ENCODE measurements at regions not wholly inside any gene's neighbourhood (a gene's known extent, or its start where the extent isn't known, plus 50 kb on each side); places are given as distances from the start of the nearest gene placed in this dataset.

GRCh38 chr16:7218936-7219335, 113.7 kb upstream of the RBFOX1 start:
- H3K27ac ChIP-seq (ENCODE audit: extremely low read depth, low read depth, low read length), result no peak overlapping the region
- no peak overlapping the region for H3K4me3 ChIP-seq (ENCODE audit: low read depth, low read length)
- H3K9me3 ChIP-seq (ENCODE audit: control insufficient read depth, insufficient read depth, low read depth, low read length), result no peaks in the 10 kb centered on the region
- TF ChIP-seq ZNF121 (tag by site-specific recombination; IDR thresholded peaks at IDR 0.05) (no peak), ZBTB7A (tag by site-specific recombination; IDR thresholded peaks at IDR 0.05; ENCODE audit: low read depth) (no peak), MYNN (tag by site-specific recombination; IDR thresholded peaks at IDR 0.05; ENCODE audit: borderline replicate concordance) (no peak), SCRT1 (tag by site-specific recombination; IDR thresholded peaks at IDR 0.05; ENCODE audit: borderline replicate concordance) (no peak), ZNF350 (tag by site-specific recombination; IDR thresholded peaks at IDR 0.05) (no peak), GLI4 (tag by site-specific recombination; IDR thresholded peaks at IDR 0.05) (no peak), ZNF843 (tag by site-specific recombination; IDR thresholded peaks at IDR 0.05) (no peak), OVOL3 (tag by site-specific recombination; IDR thresholded peaks at IDR 0.05) (no peak), GLIS2 (tag by site-specific recombination; IDR thresholded peaks at IDR 0.05) (no peak), ZNF549 (tag by site-specific recombination; IDR thresholded peaks at IDR 0.05) (no peak), ZNF571 (tag by site-specific recombination; IDR thresholded peaks at IDR 0.05) (no peak), SP7 (tag by site-specific recombination; IDR thresholded peaks at IDR 0.05) (no peak), SETDB1 (IDR thresholded peaks at IDR 0.05; ENCODE audit: insufficient read length, low read length) (no peak), ZNF274 (IDR thresholded peaks at IDR 0.05; ENCODE audit: low read length) (no peak), ZNF274 (tag by site-specific recombination; IDR thresholded peaks at IDR 0.05; ENCODE audit: borderline replicate concordance) (no peak), ZNF404 (tag by site-specific recombination; IDR thresholded peaks at IDR 0.05) (no peak), ZNF423 (tag by site-specific recombination; IDR thresholded peaks at IDR 0.05) (no peak), ZNF132 (tag by site-specific recombination; IDR thresholded peaks at IDR 0.05; ENCODE audit: borderline replicate concordance) (no peak), MEIS1 (CRISPR knock-in tag; IDR thresholded peaks at IDR 0.05; ENCODE audit: borderline replicate concordance) (no peak)
- TF ChIP-seq, protein P1, sequence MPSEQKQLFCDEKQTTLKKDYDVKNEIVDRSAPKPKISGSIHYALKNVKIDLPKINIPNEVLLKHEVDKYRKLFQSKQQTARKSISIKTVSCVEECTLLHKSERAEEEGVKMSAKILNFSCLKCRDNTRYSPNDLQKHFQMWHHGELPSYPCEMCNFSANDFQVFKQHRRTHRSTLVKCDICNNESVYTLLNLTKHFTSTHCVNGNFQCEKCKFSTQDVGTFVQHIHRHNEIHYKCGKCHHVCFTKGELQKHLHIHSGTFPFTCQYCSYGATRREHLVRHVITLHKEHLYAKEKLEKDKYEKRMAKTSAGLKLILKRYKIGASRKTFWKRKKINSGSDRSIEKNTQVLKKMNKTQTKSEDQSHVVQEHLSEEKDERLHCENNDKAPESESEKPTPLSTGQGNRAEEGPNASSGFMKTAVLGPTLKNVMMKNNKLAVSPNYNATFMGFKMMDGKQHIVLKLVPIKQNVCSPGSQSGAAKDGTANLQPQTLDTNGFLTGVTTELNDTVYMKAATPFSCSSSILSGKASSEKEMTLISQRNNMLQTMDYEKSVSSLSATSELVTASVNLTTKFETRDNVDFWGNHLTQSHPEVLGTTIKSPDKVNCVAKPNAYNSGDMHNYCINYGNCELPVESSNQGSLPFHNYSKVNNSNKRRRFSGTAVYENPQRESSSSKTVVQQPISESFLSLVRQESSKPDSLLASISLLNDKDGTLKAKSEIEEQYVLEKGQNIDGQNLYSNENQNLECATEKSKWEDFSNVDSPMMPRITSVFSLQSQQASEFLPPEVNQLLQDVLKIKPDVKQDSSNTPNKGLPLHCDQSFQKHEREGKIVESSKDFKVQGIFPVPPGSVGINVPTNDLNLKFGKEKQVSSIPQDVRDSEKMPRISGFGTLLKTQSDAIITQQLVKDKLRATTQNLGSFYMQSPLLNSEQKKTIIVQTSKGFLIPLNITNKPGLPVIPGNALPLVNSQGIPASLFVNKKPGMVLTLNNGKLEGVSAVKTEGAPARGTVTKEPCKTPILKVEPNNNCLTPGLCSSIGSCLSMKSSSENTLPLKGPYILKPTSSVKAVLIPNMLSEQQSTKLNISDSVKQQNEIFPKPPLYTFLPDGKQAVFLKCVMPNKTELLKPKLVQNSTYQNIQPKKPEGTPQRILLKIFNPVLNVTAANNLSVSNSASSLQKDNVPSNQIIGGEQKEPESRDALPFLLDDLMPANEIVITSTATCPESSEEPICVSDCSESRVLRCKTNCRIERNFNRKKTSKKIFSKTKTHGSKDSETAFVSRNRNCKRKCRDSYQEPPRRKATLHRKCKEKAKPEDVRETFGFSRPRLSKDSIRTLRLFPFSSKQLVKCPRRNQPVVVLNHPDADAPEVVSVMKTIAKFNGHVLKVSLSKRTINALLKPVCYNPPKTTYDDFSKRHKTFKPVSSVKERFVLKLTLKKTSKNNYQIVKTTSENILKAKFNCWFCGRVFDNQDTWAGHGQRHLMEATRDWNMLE (tag by site-specific recombination; conservative IDR thresholded peaks at IDR 0.05; ENCODE audit: low read depth), result no peak
- TF ChIP-seq, protein P2, sequence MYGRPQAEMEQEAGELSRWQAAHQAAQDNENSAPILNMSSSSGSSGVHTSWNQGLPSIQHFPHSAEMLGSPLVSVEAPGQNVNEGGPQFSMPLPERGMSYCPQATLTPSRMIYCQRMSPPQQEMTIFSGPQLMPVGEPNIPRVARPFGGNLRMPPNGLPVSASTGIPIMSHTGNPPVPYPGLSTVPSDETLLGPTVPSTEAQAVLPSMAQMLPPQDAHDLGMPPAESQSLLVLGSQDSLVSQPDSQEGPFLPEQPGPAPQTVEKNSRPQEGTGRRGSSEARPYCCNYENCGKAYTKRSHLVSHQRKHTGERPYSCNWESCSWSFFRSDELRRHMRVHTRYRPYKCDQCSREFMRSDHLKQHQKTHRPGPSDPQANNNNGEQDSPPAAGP (tag by site-specific recombination; IDR thresholded peaks at IDR 0.05), result no peak
- CTCF ChIA-PET, result no interaction called here
- H3K4me1 ChIP-seq (ENCODE audit: control insufficient read depth, insufficient read depth, low read length), result no peaks in the 10 kb centered on the region
- no peaks in the 10 kb centered on the region for H3K36me3 ChIP-seq (ENCODE audit: control insufficient read depth in 2 of 2, insufficient read depth in 1 of 2, low read length in 2 of 2)
- POLR2A ChIA-PET, result no interaction called here

GRCh38 chr16:7217797-7218196, 114.8 kb upstream of the RBFOX1 start:
- H3K4me3 ChIP-seq (ENCODE audit: low read depth, low read length), result no peak overlapping the region
- TF ChIP-seq ZNF311 (tag by site-specific recombination; IDR thresholded peaks at IDR 0.05; ENCODE audit: borderline replicate concordance) (no peak), ZNF792 (tag by site-specific recombination; IDR thresholded peaks at IDR 0.05) (no peak), ZNF596 (tag by site-specific recombination; IDR thresholded peaks at IDR 0.05) (no peak), ZNF560 (tag by site-specific recombination; IDR thresholded peaks at IDR 0.05; ENCODE audit: borderline replicate concordance) (no peak), ZFP69B (tag by site-specific recombination; IDR thresholded peaks at IDR 0.05) (no peak)
- TF ChIP-seq, protein P3, sequence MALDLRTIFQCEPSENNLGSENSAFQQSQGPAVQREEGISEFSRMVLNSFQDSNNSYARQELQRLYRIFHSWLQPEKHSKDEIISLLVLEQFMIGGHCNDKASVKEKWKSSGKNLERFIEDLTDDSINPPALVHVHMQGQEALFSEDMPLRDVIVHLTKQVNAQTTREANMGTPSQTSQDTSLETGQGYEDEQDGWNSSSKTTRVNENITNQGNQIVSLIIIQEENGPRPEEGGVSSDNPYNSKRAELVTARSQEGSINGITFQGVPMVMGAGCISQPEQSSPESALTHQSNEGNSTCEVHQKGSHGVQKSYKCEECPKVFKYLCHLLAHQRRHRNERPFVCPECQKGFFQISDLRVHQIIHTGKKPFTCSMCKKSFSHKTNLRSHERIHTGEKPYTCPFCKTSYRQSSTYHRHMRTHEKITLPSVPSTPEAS (tag by site-specific recombination; IDR thresholded peaks at IDR 0.05), result peak; percentile 92
- no peaks in the 10 kb centered on the region for H3K36me3 ChIP-seq (ENCODE audit: control insufficient read depth in 2 of 2, insufficient read depth in 1 of 2, low read length in 2 of 2)
- CTCF ChIA-PET, result no interaction called here
- POLR2A ChIA-PET, result no interaction called here
- no peaks in the 10 kb centered on the region for H3K4me1 ChIP-seq (ENCODE audit: control insufficient read depth, insufficient read depth, low read length)
- H3K9me3 ChIP-seq (ENCODE audit: control insufficient read depth, insufficient read depth, low read depth, low read length), result no peaks in the 10 kb centered on the region
- no peak overlapping the region for H3K27ac ChIP-seq (ENCODE audit: extremely low read depth, low read depth, low read length)

Data from HEK293 (cell line).